ENCODE measurements at regions not wholly inside any gene's neighbourhood (a gene's known extent, or its start where the extent isn't known, plus 50 kb on each side); places are given as distances from the start of the nearest gene placed in this dataset.

- no peak for DNase-seq (ENCODE audit: low read depth)
- H3K4me3 ChIP-seq (ENCODE audit: low read depth, low read length): no peak overlapping the region
- TF ChIP-seq CTCF (IDR thresholded peaks at IDR 0.05; ENCODE audit: insufficient read depth, low read depth, low read length, missing control alignments): no peak
These were observed 350.2 kb upstream of the IMPG1 start for GRCh38 chr6:76422511-76423213.

GRCh38 chr6:76420094-76420493 is 347.6 kb upstream of the IMPG1 start:
- DNase-seq (ENCODE audit: low read depth): peak; percentile 29
- no peak overlapping the region for H3K4me3 ChIP-seq (ENCODE audit: low read depth, low read length)
- no peak for TF ChIP-seq CTCF (IDR thresholded peaks at IDR 0.05; ENCODE audit: insufficient read depth, low read depth, low read length, missing control alignments)

GRCh38 chr6:76418560-76419223 is 346.2 kb upstream of the IMPG1 start:
- no peak for DNase-seq (ENCODE audit: low read depth)
- H3K4me3 ChIP-seq (ENCODE audit: low read depth, low read length): no peak overlapping the region
- no peak for TF ChIP-seq CTCF (IDR thresholded peaks at IDR 0.05; ENCODE audit: insufficient read depth, low read depth, low read length, missing control alignments)

- TF ChIP-seq CTCF (IDR thresholded peaks at IDR 0.05; ENCODE audit: insufficient read depth, low read depth, low read length, missing control alignments): no peak
- DNase-seq (ENCODE audit: low read depth): no peak
- H3K4me3 ChIP-seq (ENCODE audit: low read depth, low read length): no peak overlapping the region
These were observed 344.6 kb upstream of the IMPG1 start for GRCh38 chr6:76416821-76417605.

- no peak overlapping the region for H3K4me3 ChIP-seq (ENCODE audit: low read depth, low read length)
- TF ChIP-seq CTCF (IDR thresholded peaks at IDR 0.05; ENCODE audit: insufficient read depth, low read depth, low read length, missing control alignments): no peak
- DNase-seq (ENCODE audit: low read depth): no peak
These were observed 330.6 kb upstream of the IMPG1 start for GRCh38 chr6:76403064-76403463.

- no peak for TF ChIP-seq CTCF (IDR thresholded peaks at IDR 0.05; ENCODE audit: insufficient read depth, low read depth, low read length, missing control alignments)
- no peak for DNase-seq (ENCODE audit: low read depth)
- H3K4me3 ChIP-seq (ENCODE audit: low read depth, low read length): no peak overlapping the region
These were observed 325.5 kb upstream of the IMPG1 start for GRCh38 chr6:76397966-76398365.
